HG02840 (cell line): ENCODE measurements at regions not wholly inside any gene's neighbourhood (a gene's known extent, or its start where the extent isn't known, plus 50 kb on each side); places are given as distances from the start of the nearest gene placed in this dataset.
"Not testable (repeated sequence)": the region's sequence is repeated elsewhere in the genome, so short reads cannot be mapped to it uniquely, and the experiment has no call there.

Experiments
- ATAC-seq: cut with Tn5 transposase; IDR thresholded peaks from one replicate; pipeline ENCODE4 v1.9.1; 2021; ENCODE audit warnings: mild to moderate bottlenecking, moderate library complexity, moderate number of reproducible peaks; ENCODE audit not compliant: unreplicated experiment, low FRiP score

GRCh38 chr3:180408654-180409053, 193.3 kb upstream of the TTC14 start:
- ATAC-seq: no peak

- no peak for ATAC-seq
Measured at GRCh38 chr3:180409170-180409569, 192.8 kb upstream of the TTC14 start.

- ATAC-seq: no peak
Measured at GRCh38 chr3:180409883-180410282, 192.1 kb upstream of the TTC14 start.

GRCh38 chr3:180414157-180414556, 187.8 kb upstream of the TTC14 start:
- no peak for ATAC-seq

- ATAC-seq: no peak
Measured at GRCh38 chr3:180416111-180416594, 185.8 kb upstream of the TTC14 start.

GRCh38 chr3:180417241-180417640, 184.7 kb upstream of the TTC14 start:
- ATAC-seq: no peak

- no peak for ATAC-seq
Measured at GRCh38 chr3:180420016-180420415, 181.9 kb upstream of the TTC14 start.

- ATAC-seq: no peak
Measured at GRCh38 chr3:180420804-180421203, 181.2 kb upstream of the TTC14 start.

GRCh38 chr3:180421221-180421620, 180.7 kb upstream of the TTC14 start:
- no peak for ATAC-seq

GRCh38 chr3:180421721-180422120, 180.2 kb upstream of the TTC14 start:
- ATAC-seq: no peak

GRCh38 chr3:180424305-180424704, 177.7 kb upstream of the TTC14 start:
- not testable (repeated sequence) for ATAC-seq

GRCh38 chr3:180430896-180431295, 171.1 kb upstream of the TTC14 start:
- no peak for ATAC-seq

GRCh38 chr3:180433152-180433551, 168.8 kb upstream of the TTC14 start:
- no peak for ATAC-seq

GRCh38 chr3:180447136-180447535, 154.8 kb upstream of the TTC14 start:
- ATAC-seq: no peak

- ATAC-seq: not testable (repeated sequence)
Measured at GRCh38 chr3:180448407-180448806, 153.6 kb upstream of the TTC14 start.

GRCh38 chr3:180457225-180457624, 144.7 kb upstream of the TTC14 start:
- ATAC-seq: no peak

GRCh38 chr3:180466401-180467011, 135.5 kb upstream of the TTC14 start:
- ATAC-seq: no peak

GRCh38 chr3:180467177-180467576, 134.8 kb upstream of the TTC14 start:
- no peak for ATAC-seq

- ATAC-seq: no peak
Measured at GRCh38 chr3:180469149-180469548, 132.8 kb upstream of the TTC14 start.

- ATAC-seq: no peak
Measured at GRCh38 chr3:180478695-180479094, 123.3 kb upstream of the TTC14 start.

GRCh38 chr3:180492047-180492446, 109.9 kb upstream of the TTC14 start:
- ATAC-seq: no peak

- ATAC-seq: no peak
Measured at GRCh38 chr3:180496995-180497394, 105.0 kb upstream of the TTC14 start.

- ATAC-seq: no peak
Measured at GRCh38 chr3:180516368-180516767, 85.6 kb upstream of the TTC14 start.
